ENCODE measurements at regions not wholly inside any gene's neighbourhood (a gene's known extent, or its start where the extent isn't known, plus 50 kb on each side); places are given as distances from the start of the nearest gene placed in this dataset.

DNA sequence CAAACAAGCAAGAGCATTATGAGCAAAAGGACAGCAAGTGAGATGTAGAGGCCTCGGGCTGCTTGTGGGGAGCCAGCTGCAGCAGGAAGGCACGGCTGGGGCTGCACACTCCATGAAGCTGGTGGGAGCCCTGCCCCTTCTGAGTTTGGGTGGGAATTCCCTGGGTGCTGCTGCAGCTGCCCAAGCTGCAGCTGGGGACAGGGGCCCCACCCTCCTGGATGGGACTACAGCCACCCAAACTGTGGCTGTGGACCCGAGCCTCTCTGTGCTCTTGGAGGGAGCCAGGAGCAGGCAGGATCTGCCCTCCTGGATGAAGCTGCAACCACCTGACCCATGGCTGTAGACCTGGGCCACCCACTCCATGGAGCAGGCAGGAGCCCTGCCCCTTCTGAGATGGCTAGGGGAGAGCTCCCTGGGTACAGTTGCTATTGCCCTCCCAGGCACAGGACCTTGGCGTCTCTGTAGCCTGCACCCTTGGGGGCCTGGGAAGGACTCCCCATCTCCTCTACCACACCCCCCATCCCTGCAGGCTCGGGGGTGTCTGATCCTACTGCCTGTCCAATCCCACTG, 159.1 kb downstream of the ERCC6L2 start:
- Histone ChIP-seq H3K4me1 (peaks cover 12 to 28% (median 26%) of the 10 kb centered on the region in 4 donors), H3K9me3 (peaks cover 0 to 10% (median 6%) of the 10 kb centered on the region in 4 donors), H3K36me3 (no peaks in the 10 kb centered on the region), H3K4me3 (no peak overlapping the region), H3K27me3 (no peaks in the 10 kb centered on the region), H3K27ac (no peak overlapping the region)
- TF ChIP-seq POLR2A (IDR thresholded peaks at IDR 0.05), result no peak
- no peak for TF ChIP-seq EP300 (IDR thresholded peaks at IDR 0.05)
- no peak for TF ChIP-seq POLR2AphosphoS5 (IDR thresholded peaks at IDR 0.05)
- TF ChIP-seq, protein P1, sequence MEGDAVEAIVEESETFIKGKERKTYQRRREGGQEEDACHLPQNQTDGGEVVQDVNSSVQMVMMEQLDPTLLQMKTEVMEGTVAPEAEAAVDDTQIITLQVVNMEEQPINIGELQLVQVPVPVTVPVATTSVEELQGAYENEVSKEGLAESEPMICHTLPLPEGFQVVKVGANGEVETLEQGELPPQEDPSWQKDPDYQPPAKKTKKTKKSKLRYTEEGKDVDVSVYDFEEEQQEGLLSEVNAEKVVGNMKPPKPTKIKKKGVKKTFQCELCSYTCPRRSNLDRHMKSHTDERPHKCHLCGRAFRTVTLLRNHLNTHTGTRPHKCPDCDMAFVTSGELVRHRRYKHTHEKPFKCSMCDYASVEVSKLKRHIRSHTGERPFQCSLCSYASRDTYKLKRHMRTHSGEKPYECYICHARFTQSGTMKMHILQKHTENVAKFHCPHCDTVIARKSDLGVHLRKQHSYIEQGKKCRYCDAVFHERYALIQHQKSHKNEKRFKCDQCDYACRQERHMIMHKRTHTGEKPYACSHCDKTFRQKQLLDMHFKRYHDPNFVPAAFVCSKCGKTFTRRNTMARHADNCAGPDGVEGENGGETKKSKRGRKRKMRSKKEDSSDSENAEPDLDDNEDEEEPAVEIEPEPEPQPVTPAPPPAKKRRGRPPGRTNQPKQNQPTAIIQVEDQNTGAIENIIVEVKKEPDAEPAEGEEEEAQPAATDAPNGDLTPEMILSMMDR (IDR thresholded peaks at IDR 0.05), result no peak
- intact Hi-C loops (cut with DNase I; ENCODE audit: low total_unique reads), result no loop called here
- WGBS, 5 donors, result 84 to 97% (median 90%) methylated on average over 5 of the region's 5 CpGs
- DNase-seq, result no peak

DNA sequence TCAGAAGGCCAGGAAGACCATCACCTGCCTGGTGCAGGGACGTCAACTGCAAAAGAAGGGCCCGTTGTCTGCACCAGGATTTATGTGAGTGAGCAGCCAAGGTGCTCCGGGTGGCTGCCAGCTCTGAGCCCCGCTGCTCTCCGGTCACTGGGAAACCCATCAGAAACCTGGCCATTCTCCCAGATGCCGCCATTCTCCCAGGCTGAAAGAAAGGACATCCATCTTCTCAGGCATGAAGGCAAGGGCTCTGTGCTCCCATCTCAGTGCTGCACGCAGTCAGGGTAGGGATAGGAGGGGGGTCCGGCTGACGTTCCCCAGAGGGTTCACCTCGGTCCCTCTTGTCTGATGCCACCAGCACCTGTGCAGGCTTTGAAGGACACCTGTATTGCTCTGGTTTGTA, 158.4 kb downstream of the ERCC6L2 start:
- DNase-seq, result no peak
- peaks cover 0 to 6% (median 5%) of the 10 kb centered on the region in 4 donors for H3K9me3 ChIP-seq
- H3K36me3 ChIP-seq, result no peaks in the 10 kb centered on the region
- H3K27me3 ChIP-seq, result no peaks in the 10 kb centered on the region
- no peak overlapping the region for H3K4me3 ChIP-seq
- H3K4me1 ChIP-seq, result peaks cover 12 to 29% (median 27%) of the 10 kb centered on the region in 4 donors
- no peak overlapping the region for H3K27ac ChIP-seq
- WGBS, 5 donors, result 67 to 90% (median 89%) methylated on average over 7 to 10 of the region's 10 CpGs
- intact Hi-C loops (cut with DNase I; ENCODE audit: low total_unique reads), result no loop called here
- TF ChIP-seq, protein P1 (IDR thresholded peaks at IDR 0.05), result no peak
- no peak for TF ChIP-seq EP300 (IDR thresholded peaks at IDR 0.05)

DNA sequence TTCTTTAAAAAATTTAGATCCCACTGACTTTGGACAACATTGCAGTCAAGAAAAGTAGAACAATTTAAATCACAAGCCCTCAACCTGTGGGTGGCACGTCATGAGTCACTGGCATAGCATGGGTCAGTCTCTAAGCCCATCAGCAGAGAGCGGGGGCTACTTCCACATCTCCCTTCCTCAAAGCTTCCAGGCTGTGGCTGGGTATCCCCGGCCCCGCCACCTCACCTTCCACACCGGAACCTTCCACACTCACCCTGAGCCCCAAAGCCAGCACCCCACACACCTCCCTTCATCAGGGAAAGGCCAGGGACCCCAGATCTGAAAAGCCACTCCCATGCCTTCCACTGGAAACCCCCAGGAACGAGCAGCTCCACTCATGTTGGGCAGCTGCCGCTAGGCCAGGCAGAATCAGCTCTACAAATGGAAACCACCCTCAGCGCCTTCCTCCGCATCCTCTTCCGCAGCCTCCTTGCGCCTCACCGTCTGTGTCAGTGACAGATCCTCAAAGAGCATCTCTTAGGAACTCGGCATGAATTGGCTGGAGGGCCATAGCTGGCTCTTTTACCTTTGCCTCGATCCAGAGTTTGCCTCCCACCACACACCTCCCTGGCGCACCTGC, 156.5 kb downstream of the ERCC6L2 start:
- 85 to 95% (median 90%) methylated on average over 15 of the region's 15 CpGs for WGBS, 5 donors
- H3K4me1 ChIP-seq, result peaks cover 25 to 46% (median 39%) of the 10 kb centered on the region in 4 donors
- DNase-seq, result no peak
- peak overlapping the region; percentile 44 to 74 (median 70) for H3K27ac ChIP-seq
- peaks cover 0 to 10% (median 7%) of the 10 kb centered on the region in 3 donors for H3K27me3 ChIP-seq
- intact Hi-C loops (cut with DNase I; ENCODE audit: low total_unique reads), result no loop called here
- H3K36me3 ChIP-seq, result no peaks in the 10 kb centered on the region
- H3K9me3 ChIP-seq, result no peaks in the 10 kb centered on the region
- no peak overlapping the region for H3K4me3 ChIP-seq
- TF ChIP-seq EP300 (IDR thresholded peaks at IDR 0.05), result no peak
- no peak for TF ChIP-seq POLR2A (IDR thresholded peaks at IDR 0.05)
- TF ChIP-seq POLR2AphosphoS5 (IDR thresholded peaks at IDR 0.05), result no peak

DNA sequence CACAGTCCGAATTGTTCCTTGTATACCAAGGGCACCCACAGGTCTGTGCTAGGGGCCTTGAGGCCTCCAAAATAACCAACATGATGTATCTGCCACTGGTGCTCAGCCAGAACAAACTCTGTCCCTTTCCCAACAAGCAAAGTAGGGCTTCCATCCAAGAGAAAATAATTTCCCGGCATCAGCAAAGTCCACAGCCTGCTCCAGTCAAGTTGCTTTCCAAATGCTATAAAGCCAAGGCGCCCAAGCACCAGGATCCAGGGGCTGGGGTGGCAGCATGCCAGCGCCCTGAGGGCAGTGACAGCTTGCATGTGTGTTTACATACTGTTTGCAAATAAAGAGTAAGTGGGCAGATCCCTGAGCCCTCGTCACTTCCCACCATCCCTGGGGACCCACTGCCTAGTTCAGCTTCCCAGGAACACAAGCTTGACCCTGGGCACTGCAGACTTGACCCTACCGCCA, 155.9 kb downstream of the ERCC6L2 start:
- intact Hi-C loops (cut with DNase I; ENCODE audit: low total_unique reads), result no loop called here
- Histone ChIP-seq H3K27me3 (peaks cover 0 to 12% (median 8%) of the 10 kb centered on the region in 3 donors), H3K27ac (peak overlapping the region; percentile 44 to 74 (median 70)), H3K36me3 (no peaks in the 10 kb centered on the region), H3K4me1 (peaks cover 25 to 50% (median 41%) of the 10 kb centered on the region in 4 donors), H3K9me3 (no peaks in the 10 kb centered on the region), H3K4me3 (no peak overlapping the region)
- TF ChIP-seq POLR2AphosphoS5 (IDR thresholded peaks at IDR 0.05) (peak in 2 of 3 donors; percentile 33 to 71), POLR2A (IDR thresholded peaks at IDR 0.05) (no peak)
- 21 to 38% (median 21%) methylated on average over 6 of the region's 6 CpGs for WGBS, 5 donors
- peak; percentile 84 to 86 for DNase-seq

DNA sequence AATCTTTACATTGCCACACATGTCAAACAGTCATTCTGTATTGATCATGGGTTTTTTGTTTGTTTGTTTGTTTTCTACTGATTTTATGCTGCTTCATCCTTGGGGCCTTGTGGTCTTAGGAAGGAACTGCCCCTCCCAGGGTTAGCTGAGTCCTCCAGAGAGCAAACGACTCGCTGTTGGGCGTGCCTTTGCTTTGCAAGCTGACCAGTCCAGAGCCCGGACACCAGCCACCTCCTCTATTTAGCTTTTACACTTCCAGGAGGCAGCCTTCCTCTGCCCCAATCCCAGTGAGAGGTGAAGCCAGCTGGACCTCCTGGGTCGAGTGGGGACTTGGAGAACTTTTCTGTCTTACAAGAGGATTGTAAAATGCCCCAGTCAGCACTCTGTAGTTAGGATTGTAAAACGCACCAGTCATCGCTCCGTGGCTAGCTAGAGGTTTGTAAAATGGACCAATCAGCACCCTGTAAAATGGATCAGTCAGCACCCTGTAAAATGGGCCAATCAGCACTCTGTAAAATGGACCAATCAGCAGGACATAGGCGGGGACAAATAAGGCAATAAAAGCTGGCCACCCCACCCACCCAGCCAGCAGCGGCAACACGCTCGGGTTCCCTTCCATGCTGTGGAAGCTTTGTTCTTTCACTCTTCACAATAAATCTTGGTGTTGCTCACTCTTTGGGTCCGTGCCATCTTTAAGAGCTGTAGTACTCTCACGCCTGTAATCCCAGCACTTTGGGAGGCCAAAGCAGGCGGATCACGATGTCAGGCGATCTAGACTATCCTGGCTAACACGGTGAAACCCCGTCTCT, 154.4 kb downstream of the ERCC6L2 start:
- H3K4me3 ChIP-seq, result no peak overlapping the region
- peak overlapping the region in 4 of 5 donors; percentile 41 to 74 (median 70) for H3K27ac ChIP-seq

More for the DNA sequence above, 154.4 kb downstream of the ERCC6L2 start:
- peaks cover 25 to 50% (median 41%) of the 10 kb centered on the region in 4 donors for H3K4me1 ChIP-seq
- WGBS, 5 donors, result 73 to 84% (median 82%) methylated on average over 19 of the region's 19 CpGs
- intact Hi-C loops (cut with DNase I; ENCODE audit: low total_unique reads), result no loop called here
- peaks cover 0 to 17% (median 8%) of the 10 kb centered on the region in 3 donors for H3K27me3 ChIP-seq
- TF ChIP-seq, protein P1 (IDR thresholded peaks at IDR 0.05), result no peak
- TF ChIP-seq POLR2A (IDR thresholded peaks at IDR 0.05) (no peak), EP300 (IDR thresholded peaks at IDR 0.05) (no peak), POLR2AphosphoS5 (IDR thresholded peaks at IDR 0.05) (no peak)
- DNase-seq, result peak; percentile 30 to 59
- no peaks in the 10 kb centered on the region for H3K9me3 ChIP-seq
- H3K36me3 ChIP-seq, result no peaks in the 10 kb centered on the region

Measured in stomach (tissue), 8 donors.